Sciatic nerve (tissue), 2 donors: ENCODE measurements at regions not wholly inside any gene's neighbourhood (a gene's known extent, or its start where the extent isn't known, plus 50 kb on each side); places are given as distances from the start of the nearest gene placed in this dataset.

Experiments
- ATAC-seq: fragments of 200-7000 bp; cut with Tn5 transposase; one replicate; pipeline ENCODE4 v1.9.1; 2020; ENCODE audit warnings: mild to moderate bottlenecking, moderate library complexity
- DNase-seq: peaks from one replicate; pipeline ENCODE4 v3.0.0-alpha.2; 2020; ENCODE audit warnings: low spot score
- intact Hi-C: fragments of 100-400 bp; cut with DNase I; formaldehyde crosslinking; loops from one replicate; pipeline ENCODE4 v1.14.2; 2022
- donor health status: DM: no; HTN: no; CAD: no.
- donor health status: DM: no; HTN: no; CAD: no.

GRCh38 chr6:126570507-126570906 lies 230.6 kb downstream of the CENPW start:
- intact Hi-C loops, result no loop called here
- ATAC-seq (no peak), DNase-seq (no peak)

GRCh38 chr6:126574301-126574700 lies 234.4 kb downstream of the CENPW start:
- ATAC-seq (no peak), DNase-seq (no peak)
- intact Hi-C loops, result no loop called here

- DNase-seq (no peak), ATAC-seq (no peak)
- intact Hi-C loops, result no loop called here
Observed at GRCh38 chr6:126581316-126581715, 241.4 kb downstream of the CENPW start.

GRCh38 chr6:126600258-126600916 lies 260.5 kb downstream of the CENPW start:
- ATAC-seq (no peak), DNase-seq (no peak)
- intact Hi-C loops, result no loop called here

GRCh38 chr6:126603410-126603809 lies 263.5 kb downstream of the CENPW start:
- DNase-seq (no peak), ATAC-seq (no peak)
- intact Hi-C loops, result no loop called here

- DNase-seq, result no peak
- ATAC-seq, result no peak
- intact Hi-C loops, result no loop called here
Observed at GRCh38 chr6:126605089-126605488, 265.2 kb downstream of the CENPW start.

GRCh38 chr6:126607289-126607688 lies 267.4 kb downstream of the CENPW start:
- DNase-seq (no peak), ATAC-seq (no peak)
- intact Hi-C loops, result no loop called here

GRCh38 chr6:126608681-126609080 lies 268.8 kb downstream of the CENPW start:
- intact Hi-C loops, result no loop called here
- no peak for DNase-seq
- no peak for ATAC-seq

GRCh38 chr6:126614642-126615504 lies 275.0 kb downstream of the CENPW start:
- ATAC-seq (no peak), DNase-seq (no peak)
- intact Hi-C loops, result no loop called here

GRCh38 chr6:126616866-126617265 lies 277.0 kb downstream of the CENPW start:
- ATAC-seq (no peak), DNase-seq (no peak)
- intact Hi-C loops, result no loop called here

GRCh38 chr6:126618639-126619343 lies 278.9 kb downstream of the CENPW start:
- ATAC-seq (no peak), DNase-seq (no peak)
- intact Hi-C loops, result no loop called here

- ATAC-seq (no peak), DNase-seq (no peak)
- intact Hi-C loops, result no loop called here
Observed at GRCh38 chr6:126620719-126621118, 280.8 kb downstream of the CENPW start.

GRCh38 chr6:126625019-126625418 lies 285.1 kb downstream of the CENPW start:
- no peak for DNase-seq
- no peak for ATAC-seq
- intact Hi-C loops, result no loop called here

GRCh38 chr6:126628125-126628524 lies 288.2 kb downstream of the CENPW start:
- ATAC-seq, result no peak
- no peak for DNase-seq
- intact Hi-C loops, result no loop called here

GRCh38 chr6:126631363-126631762 lies 291.4 kb downstream of the CENPW start:
- intact Hi-C loops, result no loop called here
- ATAC-seq (no peak), DNase-seq (no peak)

- DNase-seq (no peak), ATAC-seq (no peak)
- intact Hi-C loops, result no loop called here
Observed at GRCh38 chr6:126632271-126632670, 292.4 kb downstream of the CENPW start.

- intact Hi-C loops, result no loop called here
- DNase-seq (no peak), ATAC-seq (no peak)
Observed at GRCh38 chr6:126633373-126633772, 293.5 kb downstream of the CENPW start.

- no peak for DNase-seq
- ATAC-seq, result no peak
- intact Hi-C loops, result no loop called here
Observed at GRCh38 chr6:126640356-126640755, 300.4 kb downstream of the CENPW start.

GRCh38 chr6:126640921-126641320 lies 301.0 kb downstream of the CENPW start:
- intact Hi-C loops, result no loop called here
- DNase-seq, result no peak
- no peak for ATAC-seq

GRCh38 chr6:126641641-126642040 lies 301.7 kb downstream of the CENPW start:
- DNase-seq, result no peak
- intact Hi-C loops, result no loop called here
- no peak for ATAC-seq
